HG03571 (cell line): ENCODE measurements at regions not wholly inside any gene's neighbourhood (a gene's known extent, or its start where the extent isn't known, plus 50 kb on each side); places are given as distances from the start of the nearest gene placed in this dataset.

Source experiments
- ATAC-seq: cut with Tn5 transposase; IDR thresholded peaks from one replicate; pipeline ENCODE4 v1.9.1; 2021; ENCODE audit not compliant: unreplicated experiment

GRCh38 chr5:2658881-2659470, 92.5 kb downstream of the IRX2 start:
- no peak for ATAC-seq

GRCh38 chr5:2658447-2658846, 93.0 kb downstream of the IRX2 start:
- ATAC-seq = no peak

- ATAC-seq = no peak
Observed at GRCh38 chr5:2657151-2657550, 94.3 kb downstream of the IRX2 start.

- ATAC-seq = no peak
Observed at GRCh38 chr5:2656206-2656605, 95.3 kb downstream of the IRX2 start.

GRCh38 chr5:2653991-2654390, 97.5 kb downstream of the IRX2 start:
- no peak for ATAC-seq

GRCh38 chr5:2651116-2651515, 100.4 kb downstream of the IRX2 start:
- no peak for ATAC-seq

- ATAC-seq = no peak
Observed at GRCh38 chr5:2642684-2643345, 108.7 kb downstream of the IRX2 start.

- no peak for ATAC-seq
Observed at GRCh38 chr5:2640717-2641116, 110.8 kb downstream of the IRX2 start.

- no peak for ATAC-seq
Observed at GRCh38 chr5:2639425-2639824, 112.1 kb downstream of the IRX2 start.

GRCh38 chr5:2634399-2635176, 116.9 kb downstream of the IRX2 start:
- ATAC-seq = no peak

- ATAC-seq = no peak
Observed at GRCh38 chr5:2633992-2634391, 117.5 kb downstream of the IRX2 start.

GRCh38 chr5:2631758-2632157, 119.7 kb downstream of the IRX2 start:
- no peak for ATAC-seq

GRCh38 chr5:2629045-2629444, 122.4 kb downstream of the IRX2 start:
- no peak for ATAC-seq

GRCh38 chr5:2627867-2628266, 123.6 kb downstream of the IRX2 start:
- no peak for ATAC-seq

GRCh38 chr5:2626572-2626971, 124.9 kb downstream of the IRX2 start:
- ATAC-seq = no peak

- no peak for ATAC-seq
Observed at GRCh38 chr5:2622866-2623265, 128.6 kb downstream of the IRX2 start.

GRCh38 chr5:2621631-2622030, 129.8 kb downstream of the IRX2 start:
- ATAC-seq = no peak

GRCh38 chr5:2619216-2619615, 132.3 kb downstream of the IRX2 start:
- no peak for ATAC-seq

GRCh38 chr5:2617461-2617860, 134.0 kb downstream of the IRX2 start:
- ATAC-seq = no peak

- ATAC-seq = no peak
Observed at GRCh38 chr5:2615917-2616316, 135.6 kb downstream of the IRX2 start.

GRCh38 chr5:2614571-2614970, 136.9 kb downstream of the IRX2 start:
- ATAC-seq = no peak

GRCh38 chr5:2611659-2612058, 139.8 kb downstream of the IRX2 start:
- no peak for ATAC-seq
